NCI-H1436 (cell line): ENCODE measurements at regions not wholly inside any gene's neighbourhood (a gene's known extent, or its start where the extent isn't known, plus 50 kb on each side); places are given as distances from the start of the nearest gene placed in this dataset.

Source experiments
- DNase-seq: peaks from one replicate; lab custom pipeline; 2025; lab: John Stamatoyannopoulos, UW

DNA sequence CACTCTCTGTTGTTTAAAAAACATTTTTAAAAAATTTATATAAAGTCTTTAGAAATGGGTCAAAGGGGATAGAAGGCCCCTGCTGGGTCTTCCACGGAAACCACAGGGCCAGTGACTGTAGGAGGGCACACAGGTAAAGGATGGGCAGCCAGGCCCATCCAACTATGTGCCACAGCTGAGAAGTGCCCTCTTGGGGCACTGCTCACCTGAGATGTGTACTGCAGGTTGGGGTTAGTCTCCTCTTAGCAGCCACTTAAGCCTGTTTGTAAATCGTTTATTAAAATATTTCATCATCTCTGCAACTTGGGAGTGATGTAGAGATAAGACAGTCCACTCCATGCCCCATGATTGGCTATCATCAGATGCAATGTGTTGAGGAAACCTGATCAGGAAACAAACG is 222.4 kb downstream of the DIRAS2 start:
- no peak for DNase-seq

- no peak for DNase-seq
These were observed 221.7 kb downstream of the DIRAS2 start for GRCh38 chr9:90420768-90421513.

DNA sequence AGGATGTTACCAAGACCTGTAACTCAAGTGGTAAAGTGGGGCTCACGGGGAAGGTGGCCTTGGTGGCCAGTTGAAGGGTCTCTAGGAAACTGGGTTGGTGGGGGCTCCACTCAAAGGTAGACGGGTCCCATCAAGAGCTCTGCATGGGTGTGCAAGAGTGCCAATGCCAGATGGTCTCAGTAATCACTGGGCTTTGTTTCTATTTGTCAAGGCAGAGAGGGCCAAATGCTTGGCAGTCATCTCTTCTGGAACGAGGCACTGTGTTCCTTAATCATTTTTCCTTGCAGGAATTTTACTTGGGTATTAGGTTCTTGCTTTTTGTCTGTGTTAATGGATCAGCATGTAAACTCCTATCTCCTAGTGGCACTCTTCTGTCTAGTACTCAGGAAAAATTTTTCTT is 220.8 kb downstream of the DIRAS2 start:
- no peak for DNase-seq

DNA sequence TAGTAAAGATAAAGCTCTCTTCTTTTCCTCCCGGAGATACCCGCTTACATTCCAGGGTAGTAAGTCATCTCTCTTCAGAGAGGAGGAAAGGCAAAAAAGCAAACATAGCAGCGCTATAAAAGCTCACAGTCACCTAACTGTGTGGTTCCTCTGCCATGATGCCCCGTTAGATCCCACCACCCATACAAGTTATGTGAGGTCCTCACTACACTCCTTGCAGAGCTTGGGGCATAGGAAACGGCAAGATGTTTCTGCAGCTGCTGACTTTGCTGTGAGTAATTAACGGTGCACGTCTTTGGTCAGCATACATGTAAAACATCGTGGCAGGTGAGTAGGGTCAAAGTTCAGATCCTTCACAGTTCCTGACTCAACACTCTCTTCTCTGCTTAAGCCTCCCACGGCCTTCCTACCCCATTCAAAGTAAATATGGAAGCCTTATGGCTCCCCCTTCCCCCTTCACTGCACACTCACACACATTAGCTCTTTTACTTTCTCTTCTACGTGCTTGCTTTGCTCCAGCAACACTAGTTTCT is 218.9 kb downstream of the DIRAS2 start:
- DNase-seq: no peak

DNA sequence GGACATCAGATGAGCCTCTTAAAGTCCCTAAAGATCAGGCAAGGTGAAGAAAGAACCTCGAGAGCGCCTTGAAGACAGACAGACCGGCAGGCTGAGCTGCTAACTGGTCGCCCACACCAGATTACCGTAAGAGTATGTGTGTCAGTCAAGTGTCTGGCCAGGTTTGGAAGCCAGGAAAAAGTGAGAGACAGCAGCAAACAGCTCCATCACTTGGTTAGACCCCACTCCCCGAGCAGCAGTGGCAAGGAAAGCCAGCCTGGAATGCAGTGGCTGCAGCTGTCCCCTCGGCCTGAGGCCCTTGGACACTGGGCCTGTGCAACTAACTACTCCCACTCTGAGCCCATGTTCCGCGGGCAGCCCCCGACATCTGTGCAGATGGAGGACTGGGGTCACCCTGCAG is 214.1 kb downstream of the DIRAS2 start:
- no peak for DNase-seq

- DNase-seq: no peak
These were observed 209.7 kb downstream of the DIRAS2 start for GRCh38 chr9:90432951-90433350.

DNA sequence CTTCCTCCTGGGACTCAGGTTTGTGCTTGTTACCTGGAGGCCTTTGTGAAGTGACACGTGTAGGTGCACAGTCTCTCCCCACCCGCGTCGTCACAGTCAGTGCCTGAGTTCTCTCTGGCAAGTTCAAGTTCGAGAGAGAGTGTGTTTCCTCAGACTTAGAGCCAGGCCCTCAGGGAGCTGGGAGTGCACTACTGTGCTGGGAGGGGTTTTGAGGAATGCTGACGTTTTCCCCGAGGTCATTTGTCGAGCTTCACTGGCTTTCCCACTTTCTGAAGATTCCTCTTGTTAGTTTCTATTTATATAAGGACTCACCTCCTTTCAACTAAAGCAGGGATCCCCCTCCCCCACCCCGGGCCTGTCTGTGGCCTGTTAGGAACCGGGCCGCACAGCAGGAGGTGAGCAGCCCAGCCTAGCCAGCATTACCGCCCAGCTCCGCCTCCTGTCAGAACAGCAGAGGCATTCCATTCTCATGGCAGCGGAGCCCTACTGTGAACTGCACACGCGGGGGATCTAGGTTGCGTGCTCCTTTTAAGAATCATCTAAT is 209.2 kb downstream of the DIRAS2 start:
- no peak for DNase-seq

DNA sequence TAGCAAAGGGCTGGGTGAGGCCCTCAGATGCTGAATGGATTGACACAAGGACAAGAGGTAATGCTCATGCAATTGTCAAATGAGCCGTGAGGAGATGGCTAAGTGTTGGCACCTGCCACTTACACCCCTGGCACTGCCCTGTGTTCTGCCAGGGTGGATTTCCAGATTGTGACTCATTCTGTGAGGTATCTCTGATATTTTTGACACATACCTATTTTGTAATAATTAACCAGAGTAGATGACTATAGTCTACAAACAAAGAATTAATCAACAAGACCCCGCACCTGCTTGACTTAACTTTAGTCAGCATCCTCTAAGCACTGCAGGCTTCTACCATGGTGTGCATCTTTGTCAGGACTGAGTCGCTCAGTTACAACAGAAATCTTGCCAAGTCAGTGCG is 200.8 kb downstream of the DIRAS2 start:
- no peak for DNase-seq

- DNase-seq: no peak
These were observed 199.9 kb downstream of the DIRAS2 start for GRCh38 chr9:90442723-90443122.

GRCh38 chr9:90444609-90445204 is 197.9 kb downstream of the DIRAS2 start:
- DNase-seq: no peak

DNA sequence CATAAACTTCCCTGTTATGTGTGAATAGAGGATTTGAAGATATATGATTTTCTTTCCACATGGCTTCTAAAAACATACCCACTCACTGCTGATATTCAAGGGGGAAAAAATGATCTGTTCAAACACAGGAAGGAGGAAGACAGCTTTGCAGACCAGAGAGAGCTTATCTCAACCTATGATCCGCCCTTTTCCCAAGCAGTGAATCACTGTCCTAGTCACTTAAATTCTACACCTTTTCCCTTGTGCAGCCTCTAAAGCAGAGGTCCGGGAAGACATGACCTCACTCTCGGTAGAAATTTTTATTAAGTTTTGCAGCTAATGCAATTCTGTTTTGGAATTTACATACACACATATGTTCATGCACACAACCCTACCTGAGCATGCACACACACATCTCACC is 197.2 kb downstream of the DIRAS2 start:
- DNase-seq: no peak

DNA sequence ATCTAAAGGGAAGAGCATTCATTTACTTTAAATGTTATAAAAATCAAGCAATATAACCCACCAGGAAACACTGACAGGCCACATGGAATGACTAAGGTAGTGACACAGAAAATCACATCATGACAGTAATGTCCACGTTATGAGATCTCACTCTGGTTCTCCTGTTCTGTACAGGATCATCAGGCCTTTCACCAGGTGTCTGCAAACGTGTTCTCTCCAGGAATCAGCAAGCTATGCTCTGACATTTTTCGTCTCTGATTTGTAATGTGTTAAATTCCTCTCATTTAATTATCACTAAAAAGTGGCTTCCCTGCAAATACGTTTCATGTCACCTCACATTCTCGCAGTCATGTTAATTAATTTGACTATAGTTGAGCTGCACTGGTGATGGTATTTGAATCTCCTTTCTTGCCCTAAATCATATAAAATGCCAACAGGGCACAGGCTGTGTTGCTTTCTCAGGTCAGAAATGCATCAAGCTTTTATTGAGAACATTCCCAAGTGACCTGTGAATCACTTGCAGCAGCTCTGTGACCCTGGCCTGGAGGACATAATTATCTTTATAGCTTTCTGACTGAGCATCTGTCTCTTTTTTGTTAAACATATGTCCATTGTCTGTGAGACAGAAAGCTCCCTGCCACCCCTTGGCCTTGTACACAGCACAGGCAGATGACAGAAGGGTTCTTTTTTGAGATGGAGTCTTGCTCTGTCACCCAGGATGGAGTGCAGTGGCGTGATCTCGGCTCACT is 196.2 kb downstream of the DIRAS2 start:
- DNase-seq: no peak

DNA sequence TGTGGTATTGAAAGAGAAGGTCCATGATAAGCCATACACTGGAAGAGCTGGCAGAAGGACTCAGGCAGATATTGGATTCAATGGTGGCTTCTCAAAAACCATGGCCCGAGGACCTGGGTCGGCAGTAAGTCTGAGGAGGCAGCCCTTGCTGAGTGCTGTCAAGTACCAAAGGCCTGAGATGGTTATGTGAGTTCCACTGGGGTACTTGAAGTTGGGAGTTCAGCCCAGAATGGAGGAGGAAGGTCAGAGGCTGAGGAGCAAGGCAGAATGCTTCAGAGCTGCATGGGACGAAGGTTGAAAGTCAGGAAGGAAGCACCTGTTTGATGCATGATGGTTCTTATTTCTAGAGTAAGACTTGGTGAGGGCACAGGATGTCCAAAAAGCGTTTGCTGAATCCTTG is 194.9 kb downstream of the DIRAS2 start:
- no peak for DNase-seq

- DNase-seq: no peak
These were observed 193.3 kb downstream of the DIRAS2 start for GRCh38 chr9:90449213-90449925.

- no peak for DNase-seq
These were observed 190.8 kb downstream of the DIRAS2 start for GRCh38 chr9:90451804-90452203.

- no peak for DNase-seq
These were observed 187.3 kb downstream of the DIRAS2 start for GRCh38 chr9:90455316-90455715.

DNA sequence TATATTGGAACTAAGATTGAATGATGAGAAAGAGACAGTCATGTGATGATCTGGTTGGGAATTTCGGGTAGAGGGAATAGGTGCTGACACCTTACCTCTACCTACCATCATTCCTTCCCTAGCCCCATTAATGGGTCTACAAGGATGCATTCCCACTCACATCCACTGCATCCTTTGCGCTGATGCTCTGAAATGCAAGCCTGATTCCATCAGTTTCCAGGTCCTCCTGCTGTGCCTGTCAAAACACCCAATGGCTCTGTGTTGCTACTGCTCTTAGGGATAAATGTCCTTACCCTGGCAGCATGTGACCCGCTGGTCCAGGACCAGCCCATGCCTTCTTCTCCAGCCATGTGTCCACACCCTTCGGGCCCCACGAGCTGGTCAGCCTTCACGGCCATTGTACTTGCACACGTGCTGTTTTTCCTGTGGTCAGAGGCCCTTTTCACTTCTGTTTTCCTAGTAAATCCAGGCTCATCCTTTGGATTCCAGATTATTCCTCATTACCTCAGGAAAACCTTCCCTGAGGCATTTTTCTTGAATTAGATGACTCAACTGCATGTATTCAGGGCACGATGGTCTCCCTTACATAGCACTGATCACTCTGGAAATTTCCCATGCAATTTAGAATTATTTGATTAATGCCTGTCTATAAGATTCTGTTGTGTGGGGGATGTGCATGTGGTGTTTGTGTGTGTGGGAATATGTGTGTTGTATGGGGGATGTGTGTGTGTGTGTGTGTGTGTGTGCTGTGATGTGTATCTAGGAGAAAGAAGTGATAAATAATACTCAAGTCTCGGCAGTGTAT is 185.0 kb downstream of the DIRAS2 start:
- no peak for DNase-seq

- DNase-seq: no peak
These were observed 184.1 kb downstream of the DIRAS2 start for GRCh38 chr9:90458485-90458884.

- DNase-seq: no peak
These were observed 183.3 kb downstream of the DIRAS2 start for GRCh38 chr9:90459321-90459720.

- DNase-seq: no peak
These were observed 182.4 kb downstream of the DIRAS2 start for GRCh38 chr9:90460220-90460619.

DNA sequence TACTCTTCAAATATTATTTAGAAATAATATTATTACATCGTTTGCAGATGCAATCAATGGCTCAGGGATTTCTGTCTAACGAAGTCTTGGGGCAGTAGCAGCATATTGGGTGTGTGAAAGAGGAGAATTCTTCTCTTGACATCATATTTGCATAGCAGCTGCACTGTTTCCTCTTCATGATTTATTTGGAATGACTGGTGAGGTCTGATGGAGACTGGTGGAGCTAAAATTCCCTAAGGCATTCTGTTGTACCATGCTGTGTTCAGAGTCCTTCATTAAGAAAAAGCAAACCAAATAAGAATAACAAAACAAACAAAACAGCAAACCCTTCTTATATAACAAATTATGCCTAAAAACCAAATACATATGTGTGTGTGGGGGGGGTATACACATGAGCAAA is 177.6 kb downstream of the DIRAS2 start:
- DNase-seq: peak; percentile 54
